ENCODE measurements at regions not wholly inside any gene's neighbourhood (a gene's known extent, or its start where the extent isn't known, plus 50 kb on each side); places are given as distances from the start of the nearest gene placed in this dataset.
"Not testable (repeated sequence)": the region's sequence is repeated elsewhere in the genome, so short reads cannot be mapped to it uniquely, and the experiment has no call there.

GRCh38 chr21:36229181-36229580 is 72.6 kb downstream of the DOP1B start:
- Histone ChIP-seq H3K36me3 (ENCODE audit: control insufficient read depth, low read length) (no peaks in the 10 kb centered on the region), H3K4me1 (ENCODE audit: control insufficient read depth, low read length) (no peaks in the 10 kb centered on the region), H3K4me2 (ENCODE audit: low read length) (no peak overlapping the region), H4K20me1 (ENCODE audit: control insufficient read depth, insufficient read depth, low read depth, low read length) (no peaks in the 10 kb centered on the region), H3K79me2 (ENCODE audit: control insufficient read depth, low read length) (no peaks in the 10 kb centered on the region), H3K4me3 (ENCODE audit: low read length) (no peak overlapping the region), H3F3A (ENCODE audit: control insufficient read depth, insufficient read depth) (no peaks in the 10 kb centered on the region), H3K9me3 (ENCODE audit: control insufficient read depth, insufficient read depth, low read length) (no peaks in the 10 kb centered on the region), H3K27me3 (ENCODE audit: control insufficient read depth, low read length) (no peaks in the 10 kb centered on the region), H3K27ac (ENCODE audit: low read depth, low read length) (no peak overlapping the region), H3K9me2 (replicated peaks; ENCODE audit: control insufficient read depth, low read length) (no peaks in the 10 kb centered on the region)
- TF ChIP-seq EZH2phosphoT487 (IDR thresholded peaks at IDR 0.05; ENCODE audit: borderline replicate concordance, low read length) (no peak), CTCF (IDR thresholded peaks at IDR 0.05; ENCODE audit: low read depth, low read length, poor library complexity, severe bottlenecking) (no peak)

- H3K27ac ChIP-seq (ENCODE audit: low read depth, low read length); H3K9me3 ChIP-seq (ENCODE audit: control insufficient read depth, insufficient read depth, low read length); H3K27me3 ChIP-seq (ENCODE audit: control insufficient read depth, low read length); H3K4me2 ChIP-seq (ENCODE audit: low read length); H3K79me2 ChIP-seq (ENCODE audit: control insufficient read depth, low read length); H3K36me3 ChIP-seq (ENCODE audit: control insufficient read depth, low read length); H3K4me3 ChIP-seq (ENCODE audit: low read length); H3F3A ChIP-seq (ENCODE audit: control insufficient read depth, insufficient read depth); H3K4me1 ChIP-seq (ENCODE audit: control insufficient read depth, low read length); H4K20me1 ChIP-seq (ENCODE audit: control insufficient read depth, insufficient read depth, low read depth, low read length); H3K9me2 ChIP-seq (replicated peaks; ENCODE audit: control insufficient read depth, low read length): not testable (repeated sequence)
Observed at GRCh38 chr21:36231444-36231843, 74.8 kb downstream of the DOP1B start.

GRCh38 chr21:36232641-36233040 is 76.0 kb downstream of the DOP1B start:
- Histone ChIP-seq H3F3A (ENCODE audit: control insufficient read depth, insufficient read depth) (no peaks in the 10 kb centered on the region), H3K4me3 (ENCODE audit: low read length) (no peak overlapping the region), H3K79me2 (ENCODE audit: control insufficient read depth, low read length) (no peaks in the 10 kb centered on the region), H4K20me1 (ENCODE audit: control insufficient read depth, insufficient read depth, low read depth, low read length) (no peaks in the 10 kb centered on the region), H3K9me2 (replicated peaks; ENCODE audit: control insufficient read depth, low read length) (no peaks in the 10 kb centered on the region), H3K9me3 (ENCODE audit: control insufficient read depth, insufficient read depth, low read length) (no peaks in the 10 kb centered on the region), H3K4me1 (ENCODE audit: control insufficient read depth, low read length) (no peaks in the 10 kb centered on the region), H3K27me3 (ENCODE audit: control insufficient read depth, low read length) (no peaks in the 10 kb centered on the region), H3K4me2 (ENCODE audit: low read length) (no peak overlapping the region), H3K36me3 (ENCODE audit: control insufficient read depth, low read length) (no peaks in the 10 kb centered on the region), H3K27ac (ENCODE audit: low read depth, low read length) (no peak overlapping the region)
- TF ChIP-seq CTCF (IDR thresholded peaks at IDR 0.05; ENCODE audit: low read depth, low read length, poor library complexity, severe bottlenecking) (no peak), EZH2phosphoT487 (IDR thresholded peaks at IDR 0.05; ENCODE audit: borderline replicate concordance, low read length) (no peak)

GRCh38 chr21:36235058-36235582 is 78.5 kb downstream of the DOP1B start:
- H3K4me2 ChIP-seq (ENCODE audit: low read length): no peak overlapping the region
- no peaks in the 10 kb centered on the region for H3K79me2 ChIP-seq (ENCODE audit: control insufficient read depth, low read length)
- no peak overlapping the region for H3K27ac ChIP-seq (ENCODE audit: low read depth, low read length)
- H3K4me1 ChIP-seq (ENCODE audit: control insufficient read depth, low read length): no peaks in the 10 kb centered on the region
- no peaks in the 10 kb centered on the region for H3K36me3 ChIP-seq (ENCODE audit: control insufficient read depth, low read length)
- no peaks in the 10 kb centered on the region for H3K9me3 ChIP-seq (ENCODE audit: control insufficient read depth, insufficient read depth, low read length)
- TF ChIP-seq EZH2phosphoT487 (IDR thresholded peaks at IDR 0.05; ENCODE audit: borderline replicate concordance, low read length) (no peak), CTCF (IDR thresholded peaks at IDR 0.05; ENCODE audit: low read depth, low read length, poor library complexity, severe bottlenecking) (no peak)
- H4K20me1 ChIP-seq (ENCODE audit: control insufficient read depth, insufficient read depth, low read depth, low read length): no peaks in the 10 kb centered on the region
- H3F3A ChIP-seq (ENCODE audit: control insufficient read depth, insufficient read depth): no peaks in the 10 kb centered on the region
- H3K9me2 ChIP-seq (replicated peaks; ENCODE audit: control insufficient read depth, low read length): no peaks in the 10 kb centered on the region
- no peaks in the 10 kb centered on the region for H3K27me3 ChIP-seq (ENCODE audit: control insufficient read depth, low read length)
- H3K4me3 ChIP-seq (ENCODE audit: low read length): no peak overlapping the region
